SK-N-SH (cell line): ENCODE measurements at regions not wholly inside any gene's neighbourhood (a gene's known extent, or its start where the extent isn't known, plus 50 kb on each side); places are given as distances from the start of the nearest gene placed in this dataset.

Experiments
- CTCF ChIA-PET: fragments of 300-600, 350-600 bp; formaldehyde crosslinking; extraction: SDS; loops from one replicate; lab custom pipeline; 2021; lab: Yijun Ruan, JAX
- POLR2A ChIA-PET: fragments of 350-600 bp; sonication (Branson Sonifier 250); formaldehyde crosslinking; extraction: SDS; loops from one replicate; lab custom pipeline; 2020; ENCODE audit warnings: antibody characterized with exemption, inconsistent platforms; lab: Yijun Ruan, JAX
- DNase-seq: peaks from one replicate; pipeline ENCODE4 v3.0.0; 2012
- H2AFZ ChIP-seq: fragments of 200-600 bp; sonication (generic); 2 replicates; pipeline ENCODE4 v1.8.1; 2016; ENCODE audit warnings: antibody characterized with exemption, mild to moderate bottlenecking, low read depth
- H3F3A ChIP-seq: fragments of 200-600 bp; sonication (generic); replicated peaks from 2 replicates; pipeline ENCODE3; 2016; ENCODE audit warnings: antibody characterized with exemption, mild to moderate bottlenecking; ENCODE audit not compliant: insufficient read depth
- H3K27ac ChIP-seq, 2 experiments: fragments of 200-500 bp in 1 of 2; fragments of 200-600 bp in 1 of 2; sonication (Bioruptor generic) in 1 of 2; sonication (generic), shearing (Covaris generic) in 1 of 2; 2 replicates each; pipeline versions ENCODE4 v1.5.1 to v1.6.1; 2014 to 2016; ENCODE audit warnings: low read depth in 2 of 2, inconsistent platforms in 1 of 2, low read length in 1 of 2, mild to moderate bottlenecking in 1 of 2, mixed read lengths in 1 of 2
- H3K27me3 ChIP-seq: fragments of 200-600 bp; sonication (generic), shearing (Covaris generic); 2 replicates; pipeline ENCODE4 v1.6.1; 2016; ENCODE audit warnings: mixed run types; ENCODE audit not compliant: insufficient read depth
- H3K36me3 ChIP-seq, 2 experiments: fragments of 200-500 bp in 1 of 2; fragments of 200-600 bp in 1 of 2; sonication (Bioruptor generic) in 1 of 2; sonication (generic) in 1 of 2; replicated peaks in 1 of 2; 2 replicates each; pipeline versions ENCODE3 to v1.5.1; 2014 to 2016; ENCODE audit warnings: low read length in 1 of 2, mild to moderate bottlenecking in 1 of 2; ENCODE audit not compliant: insufficient read depth in 2 of 2, control insufficient read depth in 1 of 2
- H3K4me1 ChIP-seq, 2 experiments: fragments of 200-500 bp in 1 of 2; fragments of 200-600 bp in 1 of 2; sonication (Bioruptor generic) in 1 of 2; sonication (generic), shearing (Covaris generic) in 1 of 2; 2 replicates each; pipeline versions ENCODE4 v1.5.1 to v1.6.1; 2014 to 2016; ENCODE audit warnings: low read depth in 1 of 2, low read length in 1 of 2, mixed run types in 1 of 2; ENCODE audit not compliant: insufficient read depth in 2 of 2, control insufficient read depth in 1 of 2
- H3K4me2 ChIP-seq: fragments of 200-600 bp; sonication (generic), shearing (Covaris generic); 2 replicates; pipeline ENCODE4 v1.6.1; 2017; ENCODE audit warnings: mixed run types
- H3K4me3 ChIP-seq, 2 experiments: fragments of 200-500 bp in 1 of 2; fragments of 200-600 bp in 1 of 2; sonication (Bioruptor generic) in 1 of 2; sonication (generic), shearing (Covaris generic) in 1 of 2; 2 replicates each; pipeline versions ENCODE4 v1.5.1 to v1.8.1; 2014 to 2016; ENCODE audit warnings: low read depth in 2 of 2, inconsistent platforms in 1 of 2, low read length in 1 of 2, mild to moderate bottlenecking in 1 of 2, mixed read lengths in 1 of 2, moderate library complexity in 1 of 2
- H3K79me2 ChIP-seq: fragments of 200-600 bp; sonication (generic); 2 replicates; pipeline ENCODE4 v1.8.1; 2017; ENCODE audit warnings: mild to moderate bottlenecking; ENCODE audit not compliant: insufficient read depth
- H3K9ac ChIP-seq: fragments of 200-600 bp; sonication (generic); 2 replicates; pipeline ENCODE4 v1.6.1; 2017; ENCODE audit warnings: mixed run types
- H3K9me2 ChIP-seq: fragments of 200-600 bp; sonication (generic); 2 replicates; pipeline ENCODE4 v1.6.1; 2017; ENCODE audit warnings: mixed run types
- H3K9me3 ChIP-seq: fragments of 200-600 bp; sonication (generic); 2 replicates; pipeline ENCODE4 v1.6.1; 2017; ENCODE audit warnings: mixed run types, mild to moderate bottlenecking, moderate library complexity
- H4K20me1 ChIP-seq: fragments of 200-600 bp; sonication (generic); 2 replicates; pipeline ENCODE4 v1.6.1; 2017; ENCODE audit warnings: mild to moderate bottlenecking, mixed run types; ENCODE audit not compliant: insufficient read depth
- CHD2 ChIP-seq: fragments of 150-350 bp; IDR thresholded peaks from 2 replicates; pipeline ENCODE4 v1.6.1; 2018; ENCODE audit warnings: low read length; ENCODE audit not compliant: partially characterized antibody
- ELF1 ChIP-seq: IDR thresholded peaks from 2 replicates; pipeline ENCODE4 v1.4.0; 2012
- EP300 ChIP-seq, 2 experiments: IDR thresholded peaks; 2 replicates each; pipeline versions ENCODE4 v1.4.0 to v1.6.1; 2012; ENCODE audit warnings: borderline replicate concordance in 1 of 2, low read depth in 1 of 2, low read length in 1 of 2
- EZH2phosphoT487 ChIP-seq: fragments of 200-600 bp; sonication (generic); IDR thresholded peaks from 2 replicates; pipeline ENCODE4 v1.6.1; 2017; ENCODE audit warnings: low read depth, mixed run types, mild to moderate bottlenecking, antibody characterized with exemption, moderate library complexity, borderline replicate concordance
- FOXJ3 ChIP-seq: sonication (generic); formaldehyde crosslinking; IDR thresholded peaks from 2 replicates; pipeline ENCODE4 v1.5.1; 2020; ENCODE audit warnings: mild to moderate bottlenecking, missing genetic modification reagents
- GABPA ChIP-seq: IDR thresholded peaks from 2 replicates; pipeline ENCODE4 v1.4.0; 2012; ENCODE audit warnings: low read depth, mild to moderate bottlenecking
- JUND ChIP-seq: IDR thresholded peaks from 2 replicates; pipeline ENCODE4 v1.4.0; 2012
- MEF2A ChIP-seq: IDR thresholded peaks from 2 replicates; pipeline ENCODE4 v1.4.0; 2012; ENCODE audit warnings: low read depth, borderline replicate concordance
- POLR2AphosphoS5 ChIP-seq: IDR thresholded peaks from 2 replicates; pipeline ENCODE4 v1.6.1; 2012; ENCODE audit warnings: low read depth, low read length
- RAD21 ChIP-seq: IDR thresholded peaks from 2 replicates; pipeline ENCODE4 v1.6.1; 2012; ENCODE audit warnings: mild to moderate bottlenecking, low read length
- RCOR1 ChIP-seq: fragments of 150-350 bp; IDR thresholded peaks from 2 replicates; pipeline ENCODE4 v1.6.1; 2017; ENCODE audit warnings: antibody characterized with exemption, low read length
- SMC3 ChIP-seq: IDR thresholded peaks from 2 replicates; pipeline ENCODE4 v1.6.1; 2012; ENCODE audit warnings: low read depth, low read length, improper control_type of control experiment
- TAF1 ChIP-seq: IDR thresholded peaks from 2 replicates; pipeline ENCODE4 v1.6.1; 2012; ENCODE audit warnings: low read depth, mild to moderate bottlenecking, low read length, moderate library complexity, borderline replicate concordance
- TCF12 ChIP-seq: IDR thresholded peaks from 2 replicates; pipeline ENCODE4 v1.4.0; 2012
- TEAD4 ChIP-seq: IDR thresholded peaks from 2 replicates; pipeline ENCODE4 v1.4.0; 2012; ENCODE audit warnings: mild to moderate bottlenecking, borderline replicate concordance; ENCODE audit not compliant: insufficient read depth
- WGBS: methylation state at CpG from one replicate; pipeline ENCODE4 v1.1.6; 2017; ENCODE audit warnings: low lambda C conversion rate; 5-methylcytosine and 5-hydroxymethylcytosine counted together
- TF ChIP-seq, protein P1 (sequence below): IDR thresholded peaks from 2 replicates; pipeline ENCODE4; 2012
- TF ChIP-seq, protein P2 (sequence below): IDR thresholded peaks from 2 replicates; pipeline ENCODE4 v1.4.0; 2012; ENCODE audit warnings: low read depth
- TF ChIP-seq, protein P3 (sequence below): fragments of 150-350 bp; IDR thresholded peaks from 2 replicates; pipeline ENCODE4 v1.6.1; 2016; ENCODE audit warnings: mild to moderate bottlenecking, low read depth, low read length

DNA sequence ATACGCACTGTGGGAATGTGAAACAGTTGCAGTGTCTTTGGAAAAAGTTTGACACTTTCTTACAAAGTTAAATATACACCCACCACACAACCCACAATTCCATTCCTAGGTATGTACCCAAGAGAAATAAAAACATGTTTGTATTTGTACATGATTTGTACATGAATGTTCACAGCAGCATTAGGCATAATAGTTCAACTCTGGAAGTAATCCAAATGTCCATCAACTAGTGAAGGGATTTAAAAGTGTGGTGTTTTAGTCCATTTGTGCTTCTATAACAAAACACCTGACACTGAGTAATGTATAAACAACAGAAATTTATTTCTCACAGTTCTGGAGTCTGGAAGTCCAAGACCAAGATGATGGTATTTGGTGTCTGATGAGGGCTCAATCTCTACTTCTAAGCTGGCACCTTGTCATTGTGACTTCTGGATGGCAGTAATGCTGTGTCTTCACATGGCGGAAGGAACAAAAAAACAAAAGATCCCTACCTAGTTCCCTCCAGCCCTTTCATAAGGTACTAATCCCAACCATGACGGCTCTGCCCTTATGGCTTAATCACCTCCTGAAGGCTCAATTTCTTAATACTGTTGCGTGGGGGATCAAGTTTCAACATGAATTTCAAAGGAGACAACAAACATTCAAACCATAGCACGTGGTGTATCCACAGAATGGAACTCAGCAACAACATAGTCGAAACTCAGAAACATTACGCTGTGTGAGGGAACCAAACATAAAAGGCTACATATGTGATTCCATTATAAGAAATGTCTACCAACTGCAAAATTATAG lies 120.5 kb downstream of the AQP9 start:
- TF ChIP-seq MEF2A = no peak
- TF ChIP-seq JUND = no peak
- no peak for TF ChIP-seq EZH2phosphoT487
- TF ChIP-seq, protein P1, sequence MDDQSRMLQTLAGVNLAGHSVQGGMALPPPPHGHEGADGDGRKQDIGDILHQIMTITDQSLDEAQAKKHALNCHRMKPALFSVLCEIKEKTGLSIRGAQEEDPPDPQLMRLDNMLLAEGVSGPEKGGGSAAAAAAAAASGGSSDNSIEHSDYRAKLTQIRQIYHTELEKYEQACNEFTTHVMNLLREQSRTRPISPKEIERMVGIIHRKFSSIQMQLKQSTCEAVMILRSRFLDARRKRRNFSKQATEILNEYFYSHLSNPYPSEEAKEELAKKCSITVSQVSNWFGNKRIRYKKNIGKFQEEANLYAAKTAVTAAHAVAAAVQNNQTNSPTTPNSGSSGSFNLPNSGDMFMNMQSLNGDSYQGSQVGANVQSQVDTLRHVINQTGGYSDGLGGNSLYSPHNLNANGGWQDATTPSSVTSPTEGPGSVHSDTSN = no peak
- CTCF ChIA-PET = interaction anchor here (0.6 to 1.2 kb wide), 2 partner anchors 11 to 1635 kb away, joined by 4 read pairs; no protein-coding TSS in a partner anchor

DNA sequence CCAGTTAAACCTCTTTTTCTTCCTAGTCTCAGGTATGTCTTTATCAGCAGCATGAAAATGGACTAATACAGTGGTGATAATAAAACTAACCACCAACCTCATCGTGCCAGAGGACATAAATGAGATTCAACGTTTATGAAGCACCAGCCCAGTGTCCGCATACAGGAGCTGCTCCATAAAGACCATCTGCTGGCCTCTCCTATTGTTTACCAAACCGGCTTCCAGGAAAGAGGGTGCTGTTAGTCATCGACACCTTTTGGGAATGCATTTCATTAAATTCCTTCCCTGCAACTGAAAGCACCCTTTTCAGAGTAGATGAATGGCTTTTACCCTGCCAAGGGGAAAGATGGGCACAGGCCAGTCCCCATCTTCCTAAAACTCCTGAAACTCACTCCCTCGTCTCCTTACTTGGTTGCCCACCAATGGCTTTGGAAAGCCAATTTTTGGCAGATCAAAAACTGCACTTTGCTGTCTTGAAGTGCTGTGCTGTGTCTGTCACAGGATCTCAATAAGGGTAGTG lies 122.1 kb downstream of the AQP9 start:
- TF ChIP-seq SMC3 (no peak), ELF1 (no peak), FOXJ3 (no peak), EZH2phosphoT487 (no peak), TEAD4 (no peak), GABPA (no peak), EP300 (IDR thresholded peaks at IDR 0.05; ENCODE audit: borderline replicate concordance in 1 of 2, low read depth in 1 of 2, low read length in 1 of 2) (no peak), JUND (no peak), RAD21 (no peak), RCOR1 (no peak), TCF12 (no peak), POLR2AphosphoS5 (no peak), CHD2 (no peak), TAF1 (no peak)
- TF ChIP-seq, protein P2, sequence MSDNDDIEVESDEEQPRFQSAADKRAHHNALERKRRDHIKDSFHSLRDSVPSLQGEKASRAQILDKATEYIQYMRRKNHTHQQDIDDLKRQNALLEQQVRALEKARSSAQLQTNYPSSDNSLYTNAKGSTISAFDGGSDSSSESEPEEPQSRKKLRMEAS = no peak
- TF ChIP-seq, protein P1 = no peak
- TF ChIP-seq, protein P3, sequence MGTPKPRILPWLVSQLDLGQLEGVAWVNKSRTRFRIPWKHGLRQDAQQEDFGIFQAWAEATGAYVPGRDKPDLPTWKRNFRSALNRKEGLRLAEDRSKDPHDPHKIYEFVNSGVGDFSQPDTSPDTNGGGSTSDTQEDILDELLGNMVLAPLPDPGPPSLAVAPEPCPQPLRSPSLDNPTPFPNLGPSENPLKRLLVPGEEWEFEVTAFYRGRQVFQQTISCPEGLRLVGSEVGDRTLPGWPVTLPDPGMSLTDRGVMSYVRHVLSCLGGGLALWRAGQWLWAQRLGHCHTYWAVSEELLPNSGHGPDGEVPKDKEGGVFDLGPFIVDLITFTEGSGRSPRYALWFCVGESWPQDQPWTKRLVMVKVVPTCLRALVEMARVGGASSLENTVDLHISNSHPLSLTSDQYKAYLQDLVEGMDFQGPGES = no peak
- TF ChIP-seq, all 33 proteins: peak for 0
- ChIA-PET POLR2A (no interaction called here), CTCF (no interaction called here)
- Histone ChIP-seq H3K27ac (no peak overlapping the region), H3K9me2 (no peaks in the 10 kb centered on the region), H2AFZ (no peak overlapping the region), H3K9me3 (no peaks in the 10 kb centered on the region), H4K20me1 (no peaks in the 10 kb centered on the region), H3F3A (no peaks in the 10 kb centered on the region), H3K36me3 (no peaks in the 10 kb centered on the region), H3K4me2 (no peak overlapping the region), H3K27me3 (peaks cover 14% of the 10 kb centered on the region; the same call in 1 of the 2 replicates), H3K79me2 (no peaks in the 10 kb centered on the region), H3K4me3 (no peak overlapping the region), H3K4me1 (peaks cover 0 to 9% of the 10 kb centered on the region in 2 experiments; a peak in 2 of 4 replicates), H3K9ac (no peak overlapping the region)
- no peak for DNase-seq
- WGBS = 74% methylated on average over 6 of the region's 6 CpGs

More for the DNA sequence above, 120.5 kb downstream of the AQP9 start:
- peaks cover 0 to 5% of the 10 kb centered on the region in 2 experiments; a peak in 2 of 4 replicates for H3K4me1 ChIP-seq
- DNase-seq = no peak
- no peaks in the 10 kb centered on the region for H4K20me1 ChIP-seq
- H3K79me2 ChIP-seq = no peaks in the 10 kb centered on the region
- POLR2A ChIA-PET = no interaction called here
- no peaks in the 10 kb centered on the region for H3F3A ChIP-seq
- H3K9me2 ChIP-seq = no peaks in the 10 kb centered on the region
- no peaks in the 10 kb centered on the region for H3K36me3 ChIP-seq
- no peak overlapping the region for H3K4me3 ChIP-seq
- WGBS = 71% methylated on average over 7 of the region's 7 CpGs
- 0 out of 2 replicates have a peak, but pooled peaks cover 4% of the 10 kb centered on the region for H3K27me3 ChIP-seq
- H3K4me2 ChIP-seq = no peak overlapping the region
- H3K27ac ChIP-seq = no peak overlapping the region
- no peak overlapping the region for H2AFZ ChIP-seq
- H3K9me3 ChIP-seq = no peaks in the 10 kb centered on the region
- H3K9ac ChIP-seq = no peak overlapping the region
